GM23248 (cell line): ENCODE measurements at regions not wholly inside any gene's neighbourhood (a gene's known extent, or its start where the extent isn't known, plus 50 kb on each side); places are given as distances from the start of the nearest gene placed in this dataset.

ENCODE experiments used
- EZH2 ChIP-seq: fragments of 200-600 bp; sonication (generic); IDR thresholded peaks from 2 replicates; pipeline ENCODE4 v1.6.1; 2018; ENCODE audit warnings: antibody characterized with exemption, mild to moderate bottlenecking; ENCODE audit not compliant: insufficient read depth, poor library complexity, severe bottlenecking
- EZH2phosphoT487 ChIP-seq: fragments of 200-600 bp; sonication (generic); IDR thresholded peaks from 2 replicates; pipeline ENCODE4 v1.6.1; 2018; ENCODE audit warnings: antibody characterized with exemption, moderate library complexity, mild to moderate bottlenecking, low read depth; ENCODE audit not compliant: insufficient read depth

DNA sequence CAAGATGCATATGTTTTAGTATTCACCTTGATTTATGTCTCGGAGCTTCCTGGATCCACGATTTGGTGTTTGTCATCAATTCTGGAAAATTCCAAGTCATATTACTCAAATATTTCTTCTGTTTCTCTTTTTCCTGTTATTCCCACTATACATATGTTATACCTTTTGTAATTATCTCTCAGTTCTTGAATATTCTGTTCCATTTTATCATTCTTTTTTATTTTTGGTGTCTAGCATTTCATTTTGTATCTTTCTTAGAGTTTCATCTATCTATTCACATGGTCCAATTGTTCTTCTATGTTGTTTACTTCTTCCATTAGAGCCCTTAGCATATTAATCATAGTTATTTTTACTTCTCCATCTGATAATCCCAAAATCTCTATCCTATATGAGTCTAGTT, 637.8 kb upstream of the GRAMD2B start:
- TF ChIP-seq EZH2 (no peak), EZH2phosphoT487 (no peak)
